IMR-90 (cell line): ENCODE measurements at regions not wholly inside any gene's neighbourhood (a gene's known extent, or its start where the extent isn't known, plus 50 kb on each side); places are given as distances from the start of the nearest gene placed in this dataset.
A peak's percentile ranks its signal among the peaks of the same experiment; 100 is the strongest.

Experiments
- ATAC-seq: fragments of 200-7000 bp; cut with Tn5 transposase; 2 replicates; pipeline ENCODE4 v1.9.1; 2020; ENCODE audit warnings: low read depth, mild to moderate bottlenecking, moderate library complexity
- BruUV-seq: library from RNA; stranded (reverse); fragments of 400-500 nt; replicated peaks from 2 replicates; lab custom pipeline; 2021; lab: Mats Ljungman, UMichigan
- CTCF ChIA-PET: fragments of 300-600 bp; formaldehyde crosslinking; extraction: SDS; loops from one replicate; lab custom pipeline; 2021; ENCODE audit warnings: antibody characterized with exemption; lab: Yijun Ruan, JAX
- POLR2A ChIA-PET: fragments of 300-600 bp; sonication (Branson Sonifier 250); formaldehyde crosslinking; loops from one replicate; lab custom pipeline; 2022; ENCODE audit warnings: antibody characterized with exemption; ENCODE audit not compliant: unreplicated experiment; lab: Charles Lee
- DNase-seq: peaks from one replicate; pipeline ENCODE4 v3.0.0; 2013
- H2AFZ ChIP-seq: replicated peaks from 2 replicates; pipeline ENCODE3; 2013; ENCODE audit warnings: low read length, mild to moderate bottlenecking; ENCODE audit not compliant: poor library complexity
- H2AK5ac ChIP-seq: 2 replicates; pipeline ENCODE4 v1.6.1; 2013; ENCODE audit warnings: low read depth, low read length, inconsistent platforms
- H2AK9ac ChIP-seq: replicated peaks from 2 replicates; pipeline ENCODE3; 2013; ENCODE audit warnings: mild to moderate bottlenecking, low read depth, low read length, moderate library complexity; ENCODE audit not compliant: poor library complexity
- H2BK120ac ChIP-seq: 2 replicates; pipeline ENCODE4 v1.6.1; 2013; ENCODE audit warnings: low read depth, low read length, inconsistent platforms
- H2BK15ac ChIP-seq: 3 replicates; pipeline ENCODE4 v1.6.1; 2013; ENCODE audit warnings: low read depth, low read length, inconsistent platforms
- H2BK20ac ChIP-seq: 2 replicates; pipeline ENCODE4 v1.6.1; 2013; ENCODE audit warnings: low read depth, mild to moderate bottlenecking, inconsistent platforms, low read length, moderate library complexity
- H2BK5ac ChIP-seq: 2 replicates; pipeline ENCODE4 v1.6.1; 2013; ENCODE audit warnings: mild to moderate bottlenecking, low read depth, low read length, inconsistent platforms; ENCODE audit not compliant: poor library complexity, severe bottlenecking
- H3K14ac ChIP-seq: replicated peaks from 2 replicates; pipeline ENCODE4 v1.6.1; 2013; ENCODE audit warnings: low read depth, low read length, inconsistent platforms
- H3K18ac ChIP-seq: 2 replicates; pipeline ENCODE4 v1.6.1; 2013; ENCODE audit warnings: low read depth, low read length, control low read depth
- H3K23ac ChIP-seq: 2 replicates; pipeline ENCODE4 v1.6.1; 2013; ENCODE audit warnings: low read depth, low read length, inconsistent platforms
- H3K27ac ChIP-seq: 2 replicates; pipeline ENCODE4 v1.5.1; 2013; ENCODE audit warnings: mild to moderate bottlenecking, control low read depth, low read length; ENCODE audit not compliant: insufficient read depth
- H3K27me3 ChIP-seq: 2 replicates; pipeline ENCODE4 v1.6.1; 2013; ENCODE audit warnings: low read length; ENCODE audit not compliant: control insufficient read depth, insufficient read depth
- H3K36me3 ChIP-seq: 2 replicates; pipeline ENCODE4 v1.6.1; 2013; ENCODE audit warnings: low read length, mixed read lengths; ENCODE audit not compliant: control insufficient read depth, insufficient read depth
- H3K4ac ChIP-seq: 2 replicates; pipeline ENCODE4 v1.6.1; 2013; ENCODE audit warnings: low read depth, low read length, inconsistent platforms
- H3K4me1 ChIP-seq: 2 replicates; pipeline ENCODE4 v1.6.1; 2013; ENCODE audit warnings: low read length, mixed read lengths; ENCODE audit not compliant: control insufficient read depth, insufficient read depth
- H3K4me2 ChIP-seq: 2 replicates; pipeline ENCODE4 v1.6.1; 2013; ENCODE audit warnings: low read depth, mild to moderate bottlenecking, control low read depth, low read length, moderate library complexity
- H3K4me3 ChIP-seq: 2 replicates; pipeline ENCODE4 v1.5.1; 2013; ENCODE audit warnings: low read depth, mild to moderate bottlenecking, control low read depth, low read length, moderate library complexity; ENCODE audit not compliant: insufficient read depth
- H3K56ac ChIP-seq: 2 replicates; pipeline ENCODE4 v1.6.1; 2013; ENCODE audit warnings: low read length, inconsistent platforms; ENCODE audit not compliant: insufficient read depth; ENCODE audit errors: extremely low read depth
- H3K79me1 ChIP-seq, 2 experiments: 2 replicates each; pipeline ENCODE4 v1.6.1; 2013; ENCODE audit warnings: low read length in 2 of 2, inconsistent platforms in 1 of 2, low read depth in 1 of 2
- H3K9ac ChIP-seq: 2 replicates; pipeline ENCODE4 v1.6.1; 2013; ENCODE audit warnings: low read depth, low read length, control low read depth
- H3K9me1 ChIP-seq: 2 replicates; pipeline ENCODE4 v1.6.1; 2013; ENCODE audit warnings: low read length, inconsistent platforms; ENCODE audit not compliant: insufficient read depth
- H3K9me3 ChIP-seq: 2 replicates; pipeline ENCODE4 v1.6.1; 2013; ENCODE audit warnings: low read length; ENCODE audit not compliant: control insufficient read depth, insufficient read depth
- H4K20me1 ChIP-seq: 2 replicates; pipeline ENCODE4 v1.6.1; 2013; ENCODE audit warnings: low read length, inconsistent platforms; ENCODE audit not compliant: insufficient read depth
- H4K5ac ChIP-seq: 2 replicates; pipeline ENCODE4 v1.6.1; 2013; ENCODE audit warnings: mild to moderate bottlenecking, low read depth, low read length, control low read depth
- H4K8ac ChIP-seq, 2 experiments: 2 replicates each; pipeline ENCODE4 v1.6.1; 2013; ENCODE audit warnings: low read depth in 2 of 2, low read length in 2 of 2, control low read depth in 1 of 2, inconsistent platforms in 1 of 2
- H4K91ac ChIP-seq: 2 replicates; pipeline ENCODE4 v1.6.1; 2013; ENCODE audit warnings: low read depth, low read length, inconsistent platforms; ENCODE audit not compliant: insufficient read depth
- CEBPB ChIP-seq: IDR thresholded peaks from 2 replicates; pipeline ENCODE4 v1.6.1; 2012; ENCODE audit warnings: low read depth, low read length, improper control_type of control experiment
- NFE2L2 ChIP-seq: fragments of 150-350 bp; IDR thresholded peaks from 2 replicates; pipeline ENCODE4 v1.6.1; 2016; ENCODE audit warnings: low read depth, mild to moderate bottlenecking, low read length
- RAD21 ChIP-seq: IDR thresholded peaks from 2 replicates; pipeline ENCODE4 v1.6.1; 2012; ENCODE audit warnings: low read length, improper control_type of control experiment
- WGBS, 2 experiments: methylation state at CpG; one replicate each; pipeline versions ENCODE4 v1.1.5 to v1.1.7; 2013; ENCODE audit warnings: missing lambda C conversion rate in 2 of 2; ENCODE audit not compliant: insufficient read length in 1 of 2; ENCODE audit errors: extremely low coverage in 2 of 2; 5-methylcytosine and 5-hydroxymethylcytosine counted together
- dilution Hi-C: fragments of 300-500 bp; cut with HindIII; formaldehyde crosslinking; loops from one replicate; pipeline ENCODE4 v1.14.3; 2018; ENCODE audit warnings: low sequenced_read_pairs; ENCODE audit not compliant: unreplicated experiment
- in situ Hi-C: fragments of 300-500 bp; cut with MboI; formaldehyde crosslinking; loops from 3 replicates; pipeline ENCODE4 v1.14.3; 2019; ENCODE audit warnings: low sequenced_read_pairs, inconsistent platforms, mixed read lengths
- intact Hi-C: fragments of 100-400 bp; cut with micrococcal nuclease; formaldehyde crosslinking; loops from 2 replicates; pipeline ENCODE4 v1.10.0; 2022

DNA sequence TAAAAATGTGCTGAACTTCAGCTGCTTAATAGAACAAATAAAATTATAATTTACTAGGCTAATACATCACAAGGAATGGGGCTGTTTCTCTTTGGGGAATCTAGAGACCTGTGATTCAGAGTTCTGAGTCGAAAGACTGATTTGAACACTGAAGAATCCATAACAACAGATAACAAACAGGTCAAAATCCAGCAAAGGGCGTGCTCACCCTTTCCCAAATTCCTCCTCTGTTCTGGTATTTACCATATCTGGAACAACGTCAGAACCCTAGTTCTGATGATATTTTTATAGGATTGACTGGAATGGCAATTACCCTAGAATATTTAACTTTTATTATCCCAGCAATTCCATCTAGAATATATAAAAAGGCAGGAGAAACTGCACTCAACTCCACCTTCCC is 66.0 kb upstream of the ITGA6 start:
- H3K18ac ChIP-seq = no peak overlapping the region
- H2BK120ac ChIP-seq = no peak overlapping the region
- no peak overlapping the region for H2BK20ac ChIP-seq
- H3K9me1 ChIP-seq = peaks cover 3% of the 10 kb centered on the region; the same call in 1 of the 2 replicates
- H2BK15ac ChIP-seq = no peak overlapping the region
- ChIA-PET POLR2A (no interaction called here), CTCF (no interaction called here)
- dilution Hi-C loops = no loop called here
- H3K56ac ChIP-seq = no peak overlapping the region
- no peak overlapping the region for H3K4me2 ChIP-seq
- no TSS peak for BruUV-seq
- H3K14ac ChIP-seq = no peak overlapping the region
- DNase-seq (peak; percentile 31), ATAC-seq (no peak; the same call in 1 of the 2 replicates)
- H3K4me3 ChIP-seq = no peak overlapping the region
- H3K4ac ChIP-seq = no peak overlapping the region
- no peak overlapping the region for H2AK9ac ChIP-seq
- H3K4me1 ChIP-seq = no peaks in the 10 kb centered on the region
- H4K91ac ChIP-seq = no peak overlapping the region
- H3K9ac ChIP-seq = no peak overlapping the region
- TF ChIP-seq RAD21 (no peak), CEBPB (no peak), NFE2L2 (no peak)
- no peaks in the 10 kb centered on the region; the same call in 1 of the 2 replicates for H3K27me3 ChIP-seq
- no peaks in the 10 kb centered on the region for H3K79me1 ChIP-seq
- no peak overlapping the region for H3K23ac ChIP-seq
- no peak overlapping the region for H4K8ac ChIP-seq
- H3K36me3 ChIP-seq = no peaks in the 10 kb centered on the region
- intact Hi-C loops = loop anchor here (5.0 kb wide), 1 partner anchor 41 kb away; no protein-coding TSS in a partner anchor
- no peak overlapping the region for H4K5ac ChIP-seq
- WGBS, 2 experiments = no CpG with 5 or more reads among the region's 3 CpGs
- H2AFZ ChIP-seq = no peak overlapping the region
- no peak overlapping the region for H3K27ac ChIP-seq
- no peak overlapping the region for H2AK5ac ChIP-seq
- in situ Hi-C loops = no loop called here
- no peaks in the 10 kb centered on the region for H3K9me3 ChIP-seq
- no peaks in the 10 kb centered on the region for H4K20me1 ChIP-seq
- H2BK5ac ChIP-seq = no peak overlapping the region
